Esophagus muscularis mucosa (tissue), 3 donors: ENCODE measurements at regions not wholly inside any gene's neighbourhood (a gene's known extent, or its start where the extent isn't known, plus 50 kb on each side); places are given as distances from the start of the nearest gene placed in this dataset.

Experiments
- CTCF ChIP-seq, 3 experiments: fragments of 200-600 bp in 2 of 3; fragments of 450-650 bp in 1 of 3; sonication (generic) in 2 of 3; IDR thresholded peaks; one replicate each; pipeline ENCODE4 v1.5.1; 2017 to 2019; ENCODE audit warnings: antibody characterized with exemption in 3 of 3, mild to moderate bottlenecking in 2 of 3, moderate library complexity in 1 of 3
- POLR2AphosphoS5 ChIP-seq, 2 donors: sonication (generic); formaldehyde crosslinking; IDR thresholded peaks; one replicate each; pipeline ENCODE4 v1.6.1; 2017; ENCODE audit warnings: antibody characterized with exemption in 2 of 2

DNA sequence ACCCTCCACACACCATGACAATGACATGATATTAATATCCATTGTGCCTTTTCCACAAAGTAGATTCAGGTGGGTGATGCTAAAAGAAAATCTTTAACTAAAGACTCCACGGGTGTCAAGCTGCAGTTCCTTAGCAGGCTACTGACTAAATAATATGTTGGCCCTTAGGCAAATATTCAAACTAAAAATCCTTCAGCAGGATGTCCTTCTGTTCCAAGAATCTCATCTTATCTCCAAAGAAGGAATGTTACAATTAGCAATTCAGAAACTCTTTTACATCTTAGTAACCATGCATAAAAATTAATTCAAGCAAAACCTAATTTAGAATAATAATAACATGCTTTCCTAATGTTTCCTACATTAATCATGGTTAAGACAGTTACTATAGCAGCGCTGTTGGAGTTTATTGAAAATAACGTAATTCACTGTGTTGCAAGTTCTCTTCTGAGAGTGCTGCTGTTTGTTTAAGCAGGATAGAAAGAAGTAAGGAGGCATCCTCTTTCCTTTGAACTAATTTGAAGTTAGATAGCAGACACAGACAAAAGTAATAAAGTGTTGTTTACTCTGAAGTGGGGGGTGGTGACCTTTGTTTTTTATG lies 414.8 kb upstream of the CDH4 start:
- TF ChIP-seq CTCF (IDR thresholded peaks at IDR 0.05) = no peak
- TF ChIP-seq POLR2AphosphoS5 (IDR thresholded peaks at IDR 0.05) = no peak
